Activated CD4-positive, alpha-beta T cell treated with anti-CD3 and anti-CD28 coated beads, Interleukin-2, amount 50 U/mL, for 16 hours (primary cell): ENCODE measurements at regions not wholly inside any gene's neighbourhood (a gene's known extent, or its start where the extent isn't known, plus 50 kb on each side); places are given as distances from the start of the nearest gene placed in this dataset.
"Not testable (repeated sequence)": the region's sequence is repeated elsewhere in the genome, so short reads cannot be mapped to it uniquely, and the experiment has no call there.

Experiments
- DNase-seq: peaks from one replicate; pipeline ENCODE4 v3.0.0-alpha.2; 2020

GRCh38 chr9:85322592-85322991 lies 419.2 kb downstream of the AGTPBP1 start:
- DNase-seq: no peak

GRCh38 chr9:85321561-85321960 lies 420.2 kb downstream of the AGTPBP1 start:
- no peak for DNase-seq

- no peak for DNase-seq
These were observed 421.7 kb downstream of the AGTPBP1 start for GRCh38 chr9:85319936-85320656.

- not testable (repeated sequence) for DNase-seq
These were observed 426.2 kb downstream of the AGTPBP1 start for GRCh38 chr9:85315535-85315934.

GRCh38 chr9:85310573-85310972 lies 431.2 kb downstream of the AGTPBP1 start:
- DNase-seq: peak; percentile 31

- no peak for DNase-seq
These were observed 438.0 kb downstream of the AGTPBP1 start for GRCh38 chr9:85303757-85304134.

- no peak for DNase-seq
These were observed 438.6 kb downstream of the AGTPBP1 start for GRCh38 chr9:85302938-85303756.

GRCh38 chr9:85298499-85298898 lies 443.3 kb downstream of the AGTPBP1 start:
- DNase-seq: no peak

GRCh38 chr9:85295244-85295643 lies 446.5 kb downstream of the AGTPBP1 start:
- DNase-seq: not testable (repeated sequence)

GRCh38 chr9:85292261-85292660 lies 449.5 kb downstream of the AGTPBP1 start:
- DNase-seq: no peak

- DNase-seq: no peak
These were observed 450.5 kb downstream of the AGTPBP1 start for GRCh38 chr9:85291266-85291665.

GRCh38 chr9:85290019-85290418 lies 451.7 kb downstream of the AGTPBP1 start:
- DNase-seq: peak; percentile 2

GRCh38 chr9:85289142-85289541 lies 452.6 kb downstream of the AGTPBP1 start:
- no peak for DNase-seq

GRCh38 chr9:85283421-85283820 lies 458.3 kb downstream of the AGTPBP1 start:
- no peak for DNase-seq

- no peak for DNase-seq
These were observed 463.0 kb downstream of the AGTPBP1 start for GRCh38 chr9:85278769-85279168.

- no peak for DNase-seq
These were observed 465.0 kb downstream of the AGTPBP1 start for GRCh38 chr9:85276741-85277140.

- DNase-seq: no peak
These were observed 471.9 kb downstream of the AGTPBP1 start for GRCh38 chr9:85269811-85270210.

- DNase-seq: no peak
These were observed 473.6 kb downstream of the AGTPBP1 start for GRCh38 chr9:85268131-85268530.

GRCh38 chr9:85264695-85265094 lies 477.1 kb downstream of the AGTPBP1 start:
- DNase-seq: no peak

- DNase-seq: no peak
These were observed 478.5 kb downstream of the AGTPBP1 start for GRCh38 chr9:85263288-85263687.

GRCh38 chr9:85262333-85262732 lies 479.4 kb downstream of the AGTPBP1 start:
- DNase-seq: no peak

- DNase-seq: no peak
These were observed 481.4 kb downstream of the AGTPBP1 start for GRCh38 chr9:85260275-85260845.

- DNase-seq: peak; percentile 35
These were observed 482.9 kb downstream of the AGTPBP1 start for GRCh38 chr9:85258823-85259370.

- no peak for DNase-seq
These were observed 483.5 kb downstream of the AGTPBP1 start for GRCh38 chr9:85258236-85258635.
